CD4-positive, alpha-beta T cell treated with Interleukin-4 for 1 hour (primary cell): ENCODE measurements at regions not wholly inside any gene's neighbourhood (a gene's known extent, or its start where the extent isn't known, plus 50 kb on each side); places are given as distances from the start of the nearest gene placed in this dataset.
"Not testable (repeated sequence)": the region's sequence is repeated elsewhere in the genome, so short reads cannot be mapped to it uniquely, and the experiment has no call there.

Experiments used
- DNase-seq, 2 donors: peaks; one replicate each; pipeline ENCODE4 v3.0.0-alpha.2; 2020 to 2022

- DNase-seq, result no peak
Measured at GRCh38 chr7:24057243-24057642, 226.7 kb upstream of the NPY start.

GRCh38 chr7:24058953-24059352 is 225.0 kb upstream of the NPY start:
- DNase-seq, result no peak

- no peak for DNase-seq
Measured at GRCh38 chr7:24059775-24060174, 224.2 kb upstream of the NPY start.

GRCh38 chr7:24063721-24064120 is 220.3 kb upstream of the NPY start:
- no peak for DNase-seq

GRCh38 chr7:24069751-24070150 is 214.2 kb upstream of the NPY start:
- DNase-seq, result no peak

GRCh38 chr7:24073651-24074420 is 210.2 kb upstream of the NPY start:
- no peak for DNase-seq

GRCh38 chr7:24075426-24075810 is 208.6 kb upstream of the NPY start:
- DNase-seq, result no peak

GRCh38 chr7:24082826-24083225 is 201.2 kb upstream of the NPY start:
- no peak for DNase-seq

- DNase-seq, result no peak
Measured at GRCh38 chr7:24102988-24103387, 181.0 kb upstream of the NPY start.

GRCh38 chr7:24108906-24109376 is 175.0 kb upstream of the NPY start:
- no peak for DNase-seq

- no peak for DNase-seq
Measured at GRCh38 chr7:24110056-24110455, 173.9 kb upstream of the NPY start.

- DNase-seq, result no peak
Measured at GRCh38 chr7:24113506-24113905, 170.5 kb upstream of the NPY start.

GRCh38 chr7:24115661-24116060 is 168.3 kb upstream of the NPY start:
- DNase-seq, result no peak

- not testable (repeated sequence) for DNase-seq
Measured at GRCh38 chr7:24117903-24118499, 166.0 kb upstream of the NPY start.

GRCh38 chr7:24119852-24120251 is 164.1 kb upstream of the NPY start:
- no peak for DNase-seq

GRCh38 chr7:24123076-24123475 is 160.9 kb upstream of the NPY start:
- no peak for DNase-seq

GRCh38 chr7:24125765-24126164 is 158.2 kb upstream of the NPY start:
- DNase-seq, result no peak

- no peak for DNase-seq
Measured at GRCh38 chr7:24127930-24128329, 156.1 kb upstream of the NPY start.

GRCh38 chr7:24129597-24129996 is 154.4 kb upstream of the NPY start:
- no peak for DNase-seq

GRCh38 chr7:24130631-24131030 is 153.4 kb upstream of the NPY start:
- no peak for DNase-seq

GRCh38 chr7:24133691-24134090 is 150.3 kb upstream of the NPY start:
- no peak for DNase-seq

GRCh38 chr7:24134535-24134934 is 149.5 kb upstream of the NPY start:
- no peak for DNase-seq

- no peak for DNase-seq
Measured at GRCh38 chr7:24135003-24135817, 148.8 kb upstream of the NPY start.

- no peak for DNase-seq
Measured at GRCh38 chr7:24137338-24137737, 146.7 kb upstream of the NPY start.
